GM21390 (cell line): ENCODE measurements at regions not wholly inside any gene's neighbourhood (a gene's known extent, or its start where the extent isn't known, plus 50 kb on each side); places are given as distances from the start of the nearest gene placed in this dataset.

ENCODE experiments used
- ATAC-seq: cut with Tn5 transposase; IDR thresholded peaks from one replicate; pipeline ENCODE4 v1.9.1; 2021; ENCODE audit not compliant: unreplicated experiment

DNA sequence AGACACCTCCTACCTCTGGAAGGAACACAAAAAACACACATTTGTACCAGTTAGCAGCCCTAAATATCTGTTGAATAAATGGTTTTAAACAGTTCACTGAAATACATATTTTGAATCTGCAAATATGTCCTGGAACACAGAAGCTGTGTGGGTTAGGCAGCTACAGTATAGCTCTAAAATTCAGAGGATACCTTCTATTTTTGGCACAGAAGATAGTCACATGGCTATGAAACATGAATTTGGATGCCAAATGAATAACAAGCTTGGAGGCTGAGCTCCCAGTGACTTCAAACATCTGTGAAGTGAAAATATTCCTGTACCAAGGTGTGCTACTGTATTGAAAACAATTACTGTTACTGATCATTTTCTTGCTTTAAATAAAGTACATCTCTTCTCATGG, 391.5 kb upstream of the ADGRL2 start:
- no peak for ATAC-seq

DNA sequence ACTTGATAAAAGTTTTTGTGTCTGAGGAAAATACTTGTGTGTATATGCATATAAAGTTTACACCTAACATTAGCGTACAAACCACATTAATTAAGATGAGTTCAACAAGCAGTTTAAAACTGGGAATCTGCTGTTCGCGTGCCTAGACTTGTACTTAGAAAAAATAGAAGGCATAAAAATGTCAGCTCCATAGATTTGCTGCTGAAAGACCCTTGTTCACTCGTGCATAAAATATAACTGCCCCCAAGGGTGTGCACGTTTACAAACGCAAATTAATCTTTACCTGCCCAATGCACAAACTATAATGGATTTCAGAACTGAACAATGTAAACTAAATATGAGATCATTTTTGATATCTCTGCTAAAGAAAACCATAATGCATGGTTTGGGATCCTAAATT, 392.3 kb upstream of the ADGRL2 start:
- ATAC-seq = no peak

DNA sequence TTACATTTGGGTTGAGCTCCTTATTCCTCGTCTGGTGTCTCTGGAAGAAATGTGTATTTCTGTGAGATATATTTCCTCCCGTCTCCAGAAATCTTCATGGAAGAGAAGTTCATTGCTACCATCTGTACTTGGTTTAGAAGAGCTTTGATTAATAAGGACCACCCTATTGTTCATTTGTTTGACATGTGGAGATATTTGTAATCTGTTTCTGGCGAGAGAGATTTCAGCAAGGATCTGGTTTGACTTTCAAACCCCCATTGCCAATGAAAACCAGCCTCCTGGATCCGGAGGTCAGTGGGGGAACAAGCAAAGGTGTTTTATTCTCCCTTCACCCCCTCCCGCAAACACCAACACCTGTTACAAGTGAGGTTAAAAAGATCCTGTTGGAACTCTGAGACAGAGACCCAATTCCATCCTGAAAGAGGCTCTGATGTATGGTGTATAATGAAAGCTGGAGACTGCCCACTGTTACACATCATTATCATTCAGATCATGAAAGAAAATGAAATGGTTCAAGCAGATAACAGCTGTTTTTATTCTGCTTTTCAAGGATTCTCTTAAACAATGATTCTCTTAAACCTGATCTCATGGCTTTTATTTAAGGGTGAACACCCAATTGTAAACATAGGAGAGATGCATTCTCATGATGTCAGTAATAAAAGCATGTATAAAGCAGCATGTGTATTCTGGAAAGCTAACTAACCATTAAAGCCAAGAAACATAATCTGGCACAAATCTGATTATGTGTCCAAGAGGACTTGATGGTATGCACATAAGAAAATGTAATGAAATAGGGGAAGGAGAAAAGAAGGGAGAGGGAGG, 393.5 kb upstream of the ADGRL2 start:
- no peak for ATAC-seq

DNA sequence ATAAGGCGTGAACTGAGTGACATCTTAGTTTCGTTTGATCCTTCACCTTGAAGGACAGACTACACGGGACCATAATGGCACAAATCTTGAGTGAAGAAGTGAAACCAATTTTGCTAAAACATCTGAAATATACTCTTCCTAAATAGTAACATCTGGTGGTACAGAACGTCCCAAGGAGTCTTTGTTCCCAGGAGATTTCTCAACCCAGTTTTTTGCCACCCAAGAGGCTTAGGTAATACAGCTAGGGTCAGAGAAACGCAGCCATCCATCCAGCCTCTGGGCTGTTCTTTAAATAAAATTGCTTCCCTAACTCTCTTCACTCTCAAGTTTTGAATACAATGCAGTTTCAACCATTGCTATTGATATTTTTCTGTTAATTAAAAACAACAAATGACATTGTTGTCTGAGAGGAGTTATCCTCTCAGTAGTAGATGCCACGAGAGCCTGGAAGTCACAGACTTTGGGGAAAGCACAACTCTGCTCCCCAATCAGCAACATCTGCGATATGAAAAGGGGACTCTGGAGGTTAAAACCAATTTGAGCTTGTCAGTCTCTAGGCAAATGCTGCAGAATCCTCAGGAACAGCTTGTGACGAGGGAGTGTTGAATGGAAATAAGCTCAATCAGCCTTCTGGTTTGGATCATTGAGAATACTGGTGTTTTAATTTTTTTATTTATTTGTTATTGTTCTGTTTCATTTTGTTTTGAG, 394.3 kb upstream of the ADGRL2 start:
- no peak for ATAC-seq

DNA sequence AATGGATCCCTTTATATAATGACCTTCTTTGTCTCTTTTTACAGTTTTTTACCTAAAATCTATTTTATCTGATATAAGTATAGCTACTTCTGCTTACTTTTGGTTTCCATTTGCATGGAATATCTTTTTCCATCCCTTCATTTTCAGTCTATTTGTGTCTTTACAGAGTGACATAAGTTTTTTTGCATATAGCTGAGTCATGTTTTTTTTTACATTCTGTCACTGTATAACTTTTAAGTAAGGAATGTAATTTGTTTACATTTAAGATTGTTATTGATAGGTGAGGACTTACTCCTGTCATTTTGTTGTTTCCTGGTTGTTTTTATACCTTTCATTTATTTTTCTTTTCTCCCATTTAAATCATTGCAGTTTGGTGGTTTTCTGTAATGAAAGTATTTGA, 402.7 kb upstream of the ADGRL2 start:
- no peak for ATAC-seq

DNA sequence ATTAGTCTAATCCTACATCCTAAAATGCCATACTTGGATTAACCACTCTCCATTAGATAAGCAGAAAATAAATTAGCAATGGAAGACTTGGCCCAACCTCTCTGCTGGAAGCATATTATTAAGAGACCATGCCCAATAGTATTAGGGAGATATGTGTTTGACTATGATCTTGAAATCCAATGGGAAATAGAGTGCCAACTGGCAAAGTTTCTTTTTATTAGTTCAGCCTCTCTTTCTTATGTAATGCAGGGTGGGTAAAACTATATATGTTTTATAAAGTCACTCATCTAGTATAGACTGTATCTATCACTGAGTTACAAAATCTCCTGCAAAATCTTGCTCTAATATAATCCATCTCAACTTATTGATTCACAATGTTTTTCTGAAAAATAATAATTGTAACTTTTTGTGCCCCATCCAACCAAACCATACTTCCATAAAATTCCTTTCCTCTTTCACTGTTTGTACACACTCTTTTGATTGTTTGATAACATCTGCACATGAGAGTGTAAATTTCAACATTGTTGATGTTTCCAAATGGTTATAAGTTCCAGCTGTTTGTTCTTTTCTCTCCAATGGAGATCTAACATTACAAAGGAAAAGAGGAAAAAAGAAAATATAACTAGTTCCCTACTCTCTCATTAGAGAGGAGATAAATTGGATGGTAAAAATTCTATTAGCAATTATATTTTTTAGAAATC, 408.1 kb upstream of the ADGRL2 start:
- ATAC-seq = no peak

DNA sequence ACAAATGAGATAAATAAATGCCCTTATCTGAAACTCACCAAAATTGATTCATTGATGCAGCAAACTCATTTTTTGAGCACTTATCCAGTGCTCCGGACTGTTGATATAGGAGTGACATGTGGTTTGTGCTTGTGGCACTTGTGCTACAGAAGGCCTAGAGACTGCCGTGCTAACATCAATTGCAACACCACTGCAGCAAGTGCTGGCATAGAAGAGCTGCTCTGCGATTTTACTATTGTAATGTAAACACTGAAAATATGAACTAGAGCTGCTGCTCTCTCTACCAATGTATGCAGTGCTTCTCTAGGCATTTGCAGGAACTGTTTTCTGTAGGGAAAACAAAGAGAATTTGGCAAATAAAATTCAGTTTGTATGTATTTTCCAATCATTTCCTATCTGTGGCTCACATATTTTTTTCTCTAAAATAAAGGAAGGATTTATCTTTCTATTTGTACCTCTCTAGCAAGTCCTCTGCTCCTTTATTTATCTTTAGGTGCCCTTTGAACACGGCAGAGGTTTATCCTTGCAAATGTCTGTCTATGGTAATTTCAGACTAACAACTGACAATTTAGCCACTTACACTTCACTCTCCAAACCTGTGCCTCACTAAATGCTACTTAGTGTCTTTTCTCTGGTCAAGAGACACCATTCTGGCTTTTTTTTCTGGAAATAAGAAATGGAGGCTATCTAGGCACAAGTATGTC, 409.5 kb upstream of the ADGRL2 start:
- ATAC-seq = no peak

DNA sequence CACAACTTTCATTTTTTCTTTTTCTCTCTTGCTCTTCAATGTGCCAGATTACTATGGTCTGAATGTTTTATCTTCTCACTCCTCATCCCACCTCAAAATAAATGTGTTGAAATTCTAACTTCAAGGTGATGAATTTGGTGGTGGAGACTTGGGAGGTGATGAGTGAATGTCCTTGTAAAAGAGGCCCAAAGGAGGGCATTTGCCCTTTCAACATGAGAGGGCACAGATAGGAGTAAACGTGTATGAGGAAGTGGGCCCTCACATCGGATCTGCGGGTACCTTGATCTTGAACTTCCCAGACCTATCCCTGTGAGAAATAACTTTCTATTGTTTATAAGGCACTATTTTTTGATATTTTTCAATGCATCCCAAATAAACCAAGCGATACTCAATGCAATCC, 412.3 kb upstream of the ADGRL2 start:
- no peak for ATAC-seq

DNA sequence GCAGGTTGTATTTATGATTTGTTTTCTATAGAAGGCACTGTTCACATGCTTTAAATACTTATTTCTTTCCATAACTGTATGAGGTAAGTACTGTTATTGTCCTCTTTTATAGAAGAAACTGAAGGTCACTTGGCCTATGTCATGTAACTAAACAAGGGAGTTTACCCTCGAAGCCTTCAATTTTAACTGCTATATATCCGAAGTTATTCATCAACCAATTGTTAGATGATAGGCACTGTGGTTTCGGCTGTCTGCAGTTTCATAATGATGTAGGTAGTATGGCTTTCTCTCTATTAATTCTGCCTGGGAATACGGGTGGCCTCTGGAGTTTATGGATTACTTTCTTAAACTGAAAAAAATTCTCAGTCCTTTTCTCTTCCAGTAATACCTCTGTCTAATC, 413.3 kb upstream of the ADGRL2 start:
- ATAC-seq = no peak

DNA sequence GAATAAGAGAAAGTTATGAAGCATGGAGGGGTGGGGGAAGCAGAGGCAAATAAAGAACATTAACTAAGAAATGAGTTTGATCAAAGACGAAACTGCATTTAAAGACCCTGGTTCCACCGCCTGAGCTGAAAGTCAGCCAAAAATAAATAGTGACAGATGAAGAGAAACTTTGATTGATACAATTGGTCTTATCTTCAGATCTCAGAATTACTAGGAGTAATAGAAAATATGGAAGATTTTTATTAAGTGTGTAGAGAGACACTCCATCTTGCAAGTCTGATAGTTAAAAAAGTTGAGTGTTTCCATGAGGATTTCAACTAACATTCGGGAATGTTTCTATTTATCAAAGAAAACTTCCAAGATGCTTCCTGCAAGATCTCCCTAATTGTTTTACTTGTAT, 418.2 kb upstream of the ADGRL2 start:
- no peak for ATAC-seq

DNA sequence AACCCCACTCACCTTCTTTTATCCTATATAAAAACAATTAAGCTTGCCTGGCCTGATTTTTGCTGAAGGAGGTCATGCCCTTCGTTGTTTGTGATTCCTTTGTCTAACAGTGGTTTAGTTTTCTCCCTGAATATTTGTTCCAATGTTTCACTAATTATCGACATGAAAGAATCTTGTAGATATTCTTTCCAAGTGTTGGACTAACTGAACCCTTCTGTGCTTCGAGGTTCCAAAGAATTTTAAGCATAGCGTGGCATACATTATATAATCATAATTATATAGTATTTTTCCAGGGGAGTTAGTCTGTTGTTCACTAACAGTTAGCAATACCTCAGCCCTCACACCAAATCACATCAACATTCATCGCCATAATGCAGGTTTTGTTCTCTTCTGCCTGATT, 418.9 kb upstream of the ADGRL2 start:
- no peak for ATAC-seq

DNA sequence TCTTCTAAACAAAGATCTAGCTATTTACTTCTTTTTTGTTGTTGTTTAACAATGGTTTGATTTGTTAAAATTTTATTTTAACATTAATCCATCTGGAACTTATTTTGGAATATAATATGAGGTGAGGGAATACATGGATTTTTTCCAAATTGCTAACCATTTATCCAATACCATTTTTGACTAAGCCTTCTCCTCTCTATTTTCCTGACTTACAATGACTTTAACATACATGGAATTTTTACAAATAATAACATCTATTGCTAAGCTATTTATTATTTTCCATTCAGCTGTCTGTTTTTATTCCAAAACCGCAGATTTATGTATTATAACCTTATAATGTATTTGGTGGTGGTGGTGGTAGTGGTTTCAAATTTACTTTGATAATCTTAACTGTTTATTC, 420.3 kb upstream of the ADGRL2 start:
- ATAC-seq = no peak

DNA sequence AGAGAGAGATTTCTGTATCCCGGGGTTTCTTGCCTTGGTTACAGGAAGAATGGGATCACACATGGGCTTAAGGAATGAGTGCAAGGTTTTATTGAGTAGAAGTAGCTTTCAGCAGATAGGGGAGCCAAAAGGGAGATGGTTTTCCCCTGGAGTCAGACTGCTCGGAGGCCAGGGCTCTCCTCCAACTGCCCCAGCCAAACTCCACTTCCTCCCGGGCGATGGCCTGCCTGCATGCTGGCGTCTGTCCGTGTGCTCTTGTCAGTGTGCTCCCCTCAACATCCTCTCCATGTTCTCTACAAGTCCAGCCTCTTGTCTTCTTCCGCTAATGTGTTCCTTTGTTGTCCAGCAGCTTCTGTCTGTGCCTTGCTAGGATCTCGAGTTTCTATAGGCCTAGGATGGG, 421.3 kb upstream of the ADGRL2 start:
- ATAC-seq = no peak

DNA sequence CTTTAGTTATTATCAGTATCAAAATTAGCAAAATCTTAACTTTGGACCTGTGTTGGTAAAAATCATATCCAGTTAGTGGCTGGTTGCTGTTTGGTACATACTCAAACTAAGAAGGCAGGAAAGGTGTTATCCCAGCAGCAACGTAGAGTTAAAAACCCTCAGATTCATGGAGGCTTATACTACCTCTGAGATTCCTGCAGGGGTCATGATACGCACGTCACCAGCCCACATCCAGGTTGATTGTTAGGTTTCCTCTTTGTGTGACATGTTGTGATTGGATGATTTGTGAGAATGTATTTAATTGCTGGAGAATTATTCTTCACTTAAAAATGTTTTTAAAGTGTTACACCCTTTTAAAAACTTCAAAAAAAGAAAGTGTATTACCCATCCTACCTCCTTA, 423.3 kb upstream of the ADGRL2 start:
- no peak for ATAC-seq

DNA sequence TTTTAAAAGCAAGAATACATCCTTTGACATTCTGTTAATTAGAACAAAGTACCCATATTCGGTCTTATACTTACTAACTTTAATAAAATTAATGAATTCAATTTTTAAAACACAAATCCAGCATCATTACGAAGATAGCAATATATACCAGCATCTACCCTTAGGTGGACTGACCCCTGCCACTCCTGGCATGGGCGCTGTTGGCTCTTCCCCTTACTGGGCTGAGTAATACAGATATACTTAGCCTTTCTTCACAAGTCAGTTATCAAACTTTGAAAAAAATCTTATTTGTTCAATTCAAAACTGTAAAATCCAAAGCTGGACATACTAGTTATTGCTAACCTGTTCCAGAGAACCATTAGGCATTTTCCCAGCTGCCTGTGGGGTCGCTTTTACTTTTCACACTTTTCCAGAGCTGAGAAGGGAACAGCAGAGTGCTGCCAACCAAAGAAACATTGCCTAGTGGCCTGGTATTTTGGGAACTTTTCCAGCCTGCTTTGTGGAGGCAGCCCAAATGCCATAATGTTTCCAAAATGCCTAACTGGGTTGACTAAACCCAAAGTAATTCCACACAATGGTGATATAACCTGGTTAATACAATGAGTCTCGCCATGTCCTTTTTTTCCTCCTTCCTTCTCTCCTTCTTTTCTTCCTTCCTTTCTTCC, 424.7 kb upstream of the ADGRL2 start:
- no peak for ATAC-seq

DNA sequence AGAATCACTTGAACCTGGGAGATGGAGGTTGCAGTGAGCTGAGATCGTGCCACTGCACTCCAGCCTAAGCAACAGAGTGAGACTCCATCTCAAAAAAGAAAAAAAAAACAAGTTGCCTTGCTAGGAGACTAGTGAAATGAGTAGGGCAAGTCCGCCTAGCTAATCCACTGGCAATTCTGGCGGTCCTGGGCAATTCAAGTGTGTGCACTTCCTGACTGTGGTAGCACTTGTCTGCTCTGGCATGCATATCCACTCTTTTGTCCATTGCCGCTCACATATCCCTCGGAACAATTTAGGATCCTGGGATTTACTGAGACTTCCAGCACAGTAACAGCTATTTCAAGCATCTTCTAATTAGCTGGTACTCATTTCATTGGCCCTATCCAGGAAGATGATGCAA, 426.3 kb upstream of the ADGRL2 start:
- no peak for ATAC-seq

DNA sequence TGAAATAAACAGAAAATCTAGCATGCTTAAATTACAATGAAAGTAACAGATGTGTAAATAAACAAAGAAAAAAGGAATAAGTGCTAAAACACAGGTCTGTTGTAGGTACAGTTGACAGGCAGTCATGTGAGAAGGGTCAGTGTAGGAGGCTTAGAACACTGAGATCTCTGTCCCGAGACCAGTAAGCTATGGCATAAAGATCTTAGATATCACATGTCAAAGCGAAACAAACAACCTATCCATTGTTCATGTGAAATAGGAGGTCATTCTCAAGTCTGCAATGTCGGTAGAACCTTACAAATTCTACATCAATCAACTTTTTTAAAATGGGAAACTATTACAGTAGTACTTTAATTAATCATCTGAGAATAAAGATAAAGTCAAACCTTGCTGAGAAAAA, 428.9 kb upstream of the ADGRL2 start:
- no peak for ATAC-seq

DNA sequence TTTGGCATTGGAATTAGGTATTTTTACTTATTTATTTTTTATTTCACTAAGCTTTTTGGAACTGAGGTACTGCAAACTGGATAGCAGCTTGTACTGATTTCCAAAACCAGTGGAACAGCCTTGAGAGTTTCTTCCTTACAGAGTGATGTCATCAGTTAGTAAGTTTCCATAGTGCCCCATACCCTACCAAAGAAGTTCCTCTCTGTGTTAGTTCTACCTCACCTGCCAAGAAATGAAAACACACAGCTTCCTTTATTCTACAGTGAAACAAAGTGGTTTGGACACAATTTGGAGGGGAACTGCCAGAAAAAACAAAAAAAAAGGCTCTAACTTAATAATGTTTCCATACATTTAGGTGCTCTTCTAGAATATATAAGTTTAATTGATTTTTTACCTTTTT, 430.9 kb upstream of the ADGRL2 start:
- no peak for ATAC-seq

DNA sequence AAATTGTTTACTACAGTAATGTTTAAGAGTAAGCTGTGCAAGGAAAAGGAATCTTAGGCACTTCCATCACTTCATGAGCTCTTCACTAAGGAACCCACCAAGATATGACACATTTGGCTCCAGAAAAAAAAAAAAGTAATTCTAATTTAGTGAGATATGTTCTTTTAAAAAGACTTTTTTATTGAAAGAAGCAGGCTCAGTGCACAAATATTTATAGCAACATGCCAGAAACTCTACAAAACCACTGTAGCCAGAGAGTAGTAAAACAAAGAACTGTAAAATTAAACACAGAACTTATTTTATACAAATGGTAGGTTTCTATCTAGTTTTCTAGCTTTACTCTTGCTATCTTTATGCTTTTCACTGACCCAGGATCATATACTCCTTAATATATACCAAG, 434.6 kb upstream of the ADGRL2 start:
- ATAC-seq = no peak

DNA sequence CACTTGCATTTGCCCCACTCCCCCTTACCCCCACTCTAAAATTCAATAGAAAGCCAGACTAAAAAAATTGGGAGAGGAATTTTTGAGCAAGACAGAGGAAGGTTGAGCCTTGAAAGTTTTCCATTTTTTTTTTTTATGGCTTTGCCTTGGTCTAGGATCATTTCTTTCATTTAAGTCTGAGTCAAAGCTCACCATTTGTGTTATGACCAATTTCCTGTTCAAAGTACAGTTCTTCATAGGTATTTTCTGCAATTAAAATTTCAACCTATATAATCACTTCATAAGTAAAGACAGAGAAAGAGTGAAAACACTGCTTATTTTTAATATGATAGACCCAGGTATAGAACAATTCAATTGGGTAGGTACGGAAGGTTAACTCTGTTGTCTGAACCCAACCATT, 436.6 kb upstream of the ADGRL2 start:
- no peak for ATAC-seq

DNA sequence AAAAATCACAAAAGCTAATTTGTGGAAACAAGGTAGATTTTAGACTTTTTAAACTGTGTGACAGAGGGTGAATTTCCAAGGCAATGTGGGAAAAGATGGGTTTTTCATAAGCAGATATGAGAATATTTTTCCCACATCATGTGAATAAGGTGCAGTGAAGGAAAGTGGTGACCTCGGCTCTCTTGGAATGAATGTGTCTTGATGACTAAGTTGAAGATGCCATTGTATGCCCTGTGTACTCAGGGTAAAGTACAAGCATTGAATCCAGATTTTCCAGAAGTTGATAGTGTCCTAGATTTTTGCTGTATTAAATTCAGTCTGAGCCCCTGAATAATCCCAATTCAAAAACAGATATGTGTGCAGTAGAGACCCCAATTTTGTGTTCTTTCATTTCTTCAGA, 442.6 kb upstream of the ADGRL2 start:
- no peak for ATAC-seq
